Activated naive CD4-positive, alpha-beta T cell treated with anti-CD3 and anti-CD28 coated beads for 36 hours (primary cell): ENCODE measurements at regions not wholly inside any gene's neighbourhood (a gene's known extent, or its start where the extent isn't known, plus 50 kb on each side); places are given as distances from the start of the nearest gene placed in this dataset.
"Not testable (repeated sequence)": the region's sequence is repeated elsewhere in the genome, so short reads cannot be mapped to it uniquely, and the experiment has no call there.

Source experiments
- CTCF ChIA-PET: fragments of 350-600 bp; sonication (Branson Sonifier 250); formaldehyde crosslinking; loops from one replicate; lab custom pipeline; 2021; ENCODE audit warnings: antibody characterized with exemption; lab: Charles Lee
- DNase-seq: peaks from one replicate; pipeline ENCODE4 v3.0.0-alpha.2; 2020
- H3K27ac Mint-ChIP-seq: one replicate; pipeline ENCODE4 v1.8.0; 2021; ENCODE audit warnings: mild to moderate bottlenecking, mixed read lengths
- H3K27me3 Mint-ChIP-seq: one replicate; pipeline ENCODE4 v1.8.0; 2021; ENCODE audit warnings: low read depth, mixed read lengths
- H3K36me3 Mint-ChIP-seq: one replicate; pipeline ENCODE4 v1.8.0; 2021; ENCODE audit warnings: low read depth, mixed read lengths
- H3K4me1 Mint-ChIP-seq: one replicate; pipeline ENCODE4 v1.8.0; 2021; ENCODE audit warnings: low read depth, mixed read lengths
- H3K4me3 Mint-ChIP-seq: one replicate; pipeline ENCODE4 v1.8.0; 2021; ENCODE audit warnings: mild to moderate bottlenecking, moderate library complexity, mixed read lengths
- H3K9me3 Mint-ChIP-seq: one replicate; pipeline ENCODE4 v1.8.0; 2021; ENCODE audit warnings: mixed read lengths
- intact Hi-C: fragments of 100-400 bp; cut with micrococcal nuclease; formaldehyde crosslinking; loops from one replicate; pipeline ENCODE4 v1.15.1; 2023

DNA sequence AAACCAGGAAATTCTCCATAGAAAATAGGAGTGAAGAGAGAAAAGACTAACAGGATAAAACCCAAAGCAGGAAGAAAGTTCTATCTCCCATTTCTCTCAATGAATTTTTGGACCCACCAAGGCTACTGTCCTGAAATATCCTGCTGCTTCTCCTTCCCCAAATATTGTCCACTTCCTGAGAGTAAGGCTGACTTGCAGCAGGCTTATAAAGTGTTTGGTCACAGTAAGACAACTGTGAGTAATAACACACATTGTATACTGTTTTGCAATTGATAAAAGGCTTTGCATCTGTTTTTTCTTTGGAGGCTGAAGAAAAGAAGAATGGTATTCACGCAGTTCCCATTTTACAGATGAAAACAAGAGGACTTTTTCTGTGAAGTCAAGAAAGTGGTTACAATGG is 52.8 kb downstream of the FOXD4L6 start:
- H3K4me3 Mint-ChIP-seq, H3K36me3 Mint-ChIP-seq, DNase-seq, CTCF ChIA-PET, H3K9me3 Mint-ChIP-seq, H3K27ac Mint-ChIP-seq, intact Hi-C loops: not testable (repeated sequence)
- Mint-ChIP-seq H3K4me1 (peaks cover 11% of the 10 kb centered on the region), H3K27me3 (peaks cover 32% of the 10 kb centered on the region)

DNA sequence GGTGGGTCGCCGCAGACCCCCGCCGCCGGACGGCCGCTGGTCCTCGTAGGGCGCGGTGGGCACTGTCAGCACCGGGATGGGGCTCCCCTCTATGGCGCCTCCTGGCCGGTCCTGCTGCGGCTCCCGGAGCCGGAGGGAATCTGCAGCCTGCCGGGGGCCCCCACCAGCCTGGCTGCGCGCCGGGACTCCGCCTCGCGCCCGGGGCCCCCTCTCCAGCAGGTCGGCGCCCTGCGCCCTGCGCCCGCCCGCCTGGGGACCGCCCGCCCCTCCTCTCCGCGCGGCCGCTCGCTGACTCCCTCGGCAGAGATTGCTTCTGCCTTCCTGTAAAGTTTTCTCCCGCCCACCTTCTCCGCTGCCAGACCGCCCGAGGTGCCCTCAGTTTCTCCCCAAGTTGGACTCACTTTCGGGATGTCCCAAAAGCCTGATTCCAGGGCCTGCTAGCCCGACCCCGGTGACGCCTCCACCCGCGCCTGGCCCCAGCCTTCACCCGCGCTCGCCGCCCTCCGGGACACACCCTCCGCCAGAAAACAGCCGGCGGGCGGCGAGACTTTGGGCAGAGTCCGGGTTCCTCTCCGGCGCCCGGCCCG is 54.0 kb downstream of the FOXD4L6 start:
- peak; percentile 8 for DNase-seq
- H3K4me1 Mint-ChIP-seq = peaks cover 11% of the 10 kb centered on the region
- CTCF ChIA-PET, H3K9me3 Mint-ChIP-seq, H3K36me3 Mint-ChIP-seq, intact Hi-C loops, H3K27ac Mint-ChIP-seq: not testable (repeated sequence)
- H3K4me3 Mint-ChIP-seq = peak overlapping the region; percentile 64
- H3K27me3 Mint-ChIP-seq = peaks cover 32% of the 10 kb centered on the region

DNA sequence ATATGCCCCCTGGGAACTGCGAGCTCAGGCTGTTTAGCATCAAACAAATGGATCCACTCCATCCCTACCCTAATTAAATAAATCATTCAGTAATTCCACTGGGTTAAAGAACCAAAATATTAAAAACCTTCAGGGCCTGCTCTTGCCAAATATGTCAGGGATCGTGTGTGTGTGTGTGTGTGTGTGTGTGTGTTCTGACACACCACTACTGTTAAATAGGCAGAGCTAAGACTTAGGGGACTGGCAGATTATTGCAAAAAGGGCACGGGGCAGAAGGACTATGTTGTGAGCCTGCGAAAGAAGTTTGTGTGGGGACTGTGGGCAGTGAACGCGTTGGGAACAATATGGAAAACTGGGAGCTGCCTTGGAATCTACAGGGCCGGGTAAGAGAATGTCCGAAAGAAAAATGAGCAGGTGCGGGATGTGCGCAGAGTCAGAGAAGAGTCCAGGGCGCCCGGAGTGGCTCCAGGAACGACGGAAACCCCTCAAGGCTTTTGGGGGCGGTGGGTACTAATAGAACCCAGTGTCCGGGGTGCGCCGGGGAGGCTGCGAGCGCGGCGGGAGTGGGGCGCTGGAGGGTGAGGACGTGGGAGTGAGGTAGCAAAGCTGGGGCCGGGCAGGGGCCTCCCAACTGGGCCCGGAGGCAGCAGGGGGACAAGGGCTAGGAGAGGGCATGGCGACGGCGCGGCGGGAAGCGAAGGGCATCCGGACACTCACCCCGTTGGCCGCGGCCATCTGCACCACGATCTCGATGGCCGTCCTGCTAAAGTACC is 54.8 kb downstream of the FOXD4L6 start:
- H3K36me3 Mint-ChIP-seq, DNase-seq, H3K27ac Mint-ChIP-seq, H3K9me3 Mint-ChIP-seq, CTCF ChIA-PET, intact Hi-C loops: not testable (repeated sequence)
- Mint-ChIP-seq H3K4me3 (peak overlapping the region; percentile 45), H3K4me1 (peaks cover 11% of the 10 kb centered on the region), H3K27me3 (peaks cover 32% of the 10 kb centered on the region)

DNA sequence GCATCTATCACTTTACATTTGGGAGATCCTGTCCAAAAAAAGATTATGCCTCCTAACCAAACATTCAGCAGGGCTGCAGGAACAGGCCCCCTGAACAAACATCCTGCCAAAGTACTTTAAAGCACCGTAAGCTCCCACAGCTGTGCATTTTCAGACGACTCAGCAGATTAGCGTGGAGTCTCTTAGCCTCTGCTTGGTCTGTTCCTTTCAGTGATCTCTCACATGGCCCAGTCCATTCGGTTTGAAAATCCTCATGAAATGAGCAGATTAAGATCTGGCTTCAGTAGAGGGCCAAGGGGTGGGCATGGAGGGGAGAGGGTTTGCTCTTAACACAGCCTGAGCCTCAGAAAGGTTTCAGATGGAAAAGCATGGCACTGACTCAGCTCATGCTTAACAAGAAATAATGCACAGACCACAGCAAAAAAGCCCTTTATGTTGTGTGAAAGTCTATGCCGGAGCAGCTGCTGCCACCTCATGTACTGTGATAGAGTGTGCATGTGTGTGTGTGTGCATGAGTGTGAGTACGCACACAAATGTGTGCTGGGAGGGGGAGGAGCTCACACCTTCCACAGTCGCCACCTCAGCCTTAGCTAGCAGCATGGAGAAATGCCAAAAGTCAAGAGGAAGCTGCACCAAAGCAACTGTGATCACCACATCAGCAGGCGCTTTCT is 64.2 kb downstream of the FOXD4L6 start:
- intact Hi-C loops, CTCF ChIA-PET: not testable (repeated sequence)

DNA sequence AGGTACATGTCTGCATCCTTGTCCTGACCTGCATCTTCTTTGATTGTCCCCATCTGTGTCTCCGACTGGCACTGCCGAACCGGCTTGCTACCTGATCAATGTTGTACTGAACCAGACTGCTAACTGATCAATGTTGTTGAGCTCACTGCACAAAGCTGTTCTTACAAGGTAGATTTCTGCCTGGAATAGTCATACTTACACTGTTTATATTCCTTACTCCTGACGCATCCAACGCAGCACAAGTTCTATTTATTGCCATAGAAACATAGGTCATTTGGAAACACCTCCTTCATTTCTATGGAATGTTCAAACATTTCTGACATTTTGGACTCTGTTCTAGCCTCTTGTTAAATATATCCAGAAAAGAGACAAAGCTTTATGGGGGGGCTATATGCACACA is 65.2 kb downstream of the FOXD4L6 start:
- H3K4me1 Mint-ChIP-seq, H3K27ac Mint-ChIP-seq, H3K27me3 Mint-ChIP-seq, H3K9me3 Mint-ChIP-seq, H3K36me3 Mint-ChIP-seq, intact Hi-C loops, DNase-seq, CTCF ChIA-PET, H3K4me3 Mint-ChIP-seq: not testable (repeated sequence)

More for the DNA sequence above, 64.2 kb downstream of the FOXD4L6 start:
- not testable (repeated sequence) for H3K27ac Mint-ChIP-seq, H3K4me1 Mint-ChIP-seq, H3K36me3 Mint-ChIP-seq, H3K9me3 Mint-ChIP-seq, H3K4me3 Mint-ChIP-seq, H3K27me3 Mint-ChIP-seq
- peak; percentile 64 for DNase-seq

DNA sequence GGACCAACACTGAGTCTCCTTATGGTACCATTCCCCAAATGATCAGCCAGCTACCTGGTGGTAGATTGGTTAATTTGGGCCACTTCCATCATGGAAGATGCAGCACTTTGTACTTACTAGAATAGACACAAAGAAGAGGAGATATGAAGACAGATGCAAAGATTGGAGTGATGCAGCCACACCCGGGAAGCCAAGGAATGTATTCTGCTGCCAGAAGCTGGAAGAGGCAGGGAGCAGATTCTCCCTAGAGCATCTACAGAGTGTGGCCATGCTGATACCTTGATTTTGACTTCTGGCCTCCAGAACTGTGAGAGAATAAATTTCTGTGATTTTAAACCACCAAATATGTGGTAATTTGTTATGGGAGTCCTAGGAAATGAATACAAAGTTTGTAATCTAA is 68.9 kb downstream of the FOXD4L6 start:
- DNase-seq, H3K9me3 Mint-ChIP-seq, H3K27ac Mint-ChIP-seq, H3K4me1 Mint-ChIP-seq, intact Hi-C loops, H3K27me3 Mint-ChIP-seq, H3K4me3 Mint-ChIP-seq, H3K36me3 Mint-ChIP-seq, CTCF ChIA-PET: not testable (repeated sequence)

DNA sequence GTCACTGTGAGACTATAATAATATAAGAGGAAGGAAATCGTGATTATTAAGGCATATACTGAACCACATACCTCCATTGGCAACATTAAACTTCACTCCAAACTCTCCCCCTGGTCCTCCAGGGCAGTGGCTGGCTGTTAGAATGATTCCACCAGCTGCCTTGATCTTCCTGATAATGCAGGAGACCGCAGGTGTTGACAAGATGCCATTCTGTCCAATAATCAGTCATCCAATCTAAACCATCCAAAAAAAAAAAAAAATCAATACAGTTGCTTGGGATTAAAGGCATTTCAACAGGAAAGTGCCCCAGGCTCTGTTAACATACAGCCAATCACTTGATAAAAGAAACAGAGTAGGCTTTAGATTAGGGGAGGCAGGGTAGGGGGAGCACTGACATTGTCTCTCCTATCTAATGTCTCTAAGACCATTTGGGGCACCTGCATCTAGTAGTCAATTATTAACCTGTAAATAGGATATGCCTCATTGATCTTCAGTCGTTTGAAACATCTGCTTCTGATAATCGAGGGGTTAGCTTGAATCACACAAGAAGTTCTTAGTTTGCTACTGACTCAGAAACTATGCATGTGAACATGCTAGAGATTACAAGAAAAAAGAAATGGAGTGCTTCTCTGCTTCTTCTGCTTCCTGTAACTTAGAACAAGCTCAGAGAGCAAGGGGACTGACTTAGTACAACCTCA is 74.7 kb downstream of the FOXD4L6 start:
- intact Hi-C loops, H3K9me3 Mint-ChIP-seq, H3K27ac Mint-ChIP-seq, H3K4me1 Mint-ChIP-seq, CTCF ChIA-PET, DNase-seq, H3K4me3 Mint-ChIP-seq, H3K27me3 Mint-ChIP-seq: not testable (repeated sequence)
- H3K36me3 Mint-ChIP-seq = peaks cover 15% of the 10 kb centered on the region

DNA sequence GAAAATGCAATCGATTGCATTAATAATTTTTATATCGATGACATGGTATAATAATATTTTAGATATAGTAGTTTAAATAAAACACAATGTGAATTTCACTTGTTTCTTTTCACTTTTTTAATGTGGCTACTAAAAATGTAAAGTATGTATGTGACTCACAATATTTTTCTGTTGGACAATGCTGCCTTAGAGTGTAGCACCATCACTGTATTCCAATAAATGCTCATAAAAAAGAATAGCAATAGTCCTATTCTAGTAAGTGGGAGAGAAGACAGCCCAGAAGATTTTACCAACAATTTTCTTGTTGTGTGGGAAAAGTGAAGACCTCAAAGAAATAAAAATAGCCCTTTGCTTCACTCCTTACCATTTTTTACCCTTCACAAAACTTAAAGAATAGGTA is 79.8 kb downstream of the FOXD4L6 start:
- H3K4me1 Mint-ChIP-seq, CTCF ChIA-PET, DNase-seq, H3K4me3 Mint-ChIP-seq, intact Hi-C loops, H3K27ac Mint-ChIP-seq, H3K9me3 Mint-ChIP-seq, H3K27me3 Mint-ChIP-seq: not testable (repeated sequence)
- H3K36me3 Mint-ChIP-seq = peaks cover 12% of the 10 kb centered on the region

DNA sequence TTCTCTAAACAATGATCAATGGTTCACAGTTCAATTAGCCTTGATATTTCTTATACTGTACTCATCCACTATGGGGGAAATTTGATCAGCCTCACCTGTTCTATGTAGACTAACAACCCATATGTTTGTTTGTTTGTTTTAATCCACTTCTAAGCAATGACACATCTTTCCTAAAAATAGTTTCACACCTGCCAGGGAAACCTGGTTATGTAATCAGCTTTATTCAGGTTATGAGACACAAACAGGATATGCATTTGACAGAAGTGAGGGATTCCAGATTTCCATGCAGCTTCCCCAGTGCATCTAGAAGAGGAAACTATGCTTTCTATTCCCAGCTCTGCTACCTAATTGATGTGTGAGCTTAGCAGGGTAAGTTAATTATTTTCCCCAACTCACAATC is 80.7 kb downstream of the FOXD4L6 start:
- intact Hi-C loops, H3K27ac Mint-ChIP-seq, H3K4me1 Mint-ChIP-seq, CTCF ChIA-PET, H3K27me3 Mint-ChIP-seq, H3K4me3 Mint-ChIP-seq, H3K9me3 Mint-ChIP-seq, DNase-seq: not testable (repeated sequence)
- H3K36me3 Mint-ChIP-seq = peaks cover 12% of the 10 kb centered on the region

DNA sequence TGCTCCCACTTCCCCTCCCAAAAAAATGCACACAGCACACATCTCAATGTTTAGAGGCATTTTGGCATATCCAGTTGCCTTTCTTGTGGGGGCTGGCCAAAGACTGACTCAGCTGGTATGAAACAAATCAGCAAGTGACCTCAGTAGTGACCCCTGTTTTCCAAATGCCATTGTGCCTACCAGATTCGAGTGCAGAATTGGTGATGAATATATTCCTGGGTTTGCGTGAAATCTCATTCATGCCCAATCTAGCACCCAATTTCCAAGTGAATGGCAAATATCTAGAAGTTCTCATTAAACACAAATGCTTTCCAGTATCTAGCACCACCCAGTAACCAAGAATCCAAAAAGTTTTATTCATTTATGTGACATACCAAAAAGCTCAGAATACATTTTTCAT is 83.6 kb downstream of the FOXD4L6 start:
- H3K36me3 Mint-ChIP-seq, H3K27me3 Mint-ChIP-seq, H3K27ac Mint-ChIP-seq, DNase-seq, H3K4me1 Mint-ChIP-seq, H3K9me3 Mint-ChIP-seq, intact Hi-C loops, CTCF ChIA-PET, H3K4me3 Mint-ChIP-seq: not testable (repeated sequence)

DNA sequence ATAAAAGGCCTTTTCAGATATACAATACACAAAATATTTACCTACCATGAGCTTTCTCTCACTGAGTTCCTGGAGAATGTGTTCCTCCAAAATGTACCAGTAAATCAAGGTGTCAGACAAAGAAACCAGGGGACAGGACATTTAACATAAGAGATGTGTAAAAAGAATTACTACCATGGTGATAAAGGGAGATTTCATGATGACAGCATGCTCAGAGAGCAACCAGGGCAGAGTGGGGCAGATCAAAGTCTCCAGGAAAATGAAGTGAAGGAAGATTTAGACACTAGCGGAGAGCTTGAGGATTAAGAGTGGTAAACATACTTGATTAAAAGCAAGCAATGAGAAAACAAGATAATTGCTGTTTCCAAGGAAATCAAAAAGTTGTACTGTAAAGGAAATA is 85.0 kb downstream of the FOXD4L6 start:
- H3K4me3 Mint-ChIP-seq, CTCF ChIA-PET, H3K36me3 Mint-ChIP-seq, H3K9me3 Mint-ChIP-seq, H3K4me1 Mint-ChIP-seq, H3K27ac Mint-ChIP-seq, intact Hi-C loops, DNase-seq, H3K27me3 Mint-ChIP-seq: not testable (repeated sequence)

DNA sequence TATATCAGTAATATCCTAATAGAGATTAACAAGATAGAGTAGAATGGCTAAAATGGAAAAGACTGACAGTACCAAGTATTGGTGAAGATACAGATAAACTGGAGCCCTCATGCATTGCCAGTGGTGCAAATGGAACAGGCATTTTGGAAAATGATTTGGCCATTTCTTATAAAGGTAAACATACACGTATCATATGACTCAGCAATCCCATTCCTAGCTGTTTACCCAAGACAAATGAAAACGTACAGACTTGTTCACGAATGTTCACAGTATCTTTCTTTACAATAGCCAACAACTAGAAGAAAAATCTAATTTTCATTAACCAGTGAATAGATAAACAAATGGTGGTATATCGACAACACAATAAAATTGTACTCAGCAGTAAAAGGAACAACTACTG is 86.4 kb downstream of the FOXD4L6 start:
- intact Hi-C loops, CTCF ChIA-PET, H3K27ac Mint-ChIP-seq, DNase-seq, H3K9me3 Mint-ChIP-seq, H3K4me3 Mint-ChIP-seq, H3K4me1 Mint-ChIP-seq, H3K36me3 Mint-ChIP-seq, H3K27me3 Mint-ChIP-seq: not testable (repeated sequence)
